ENCODE measurements at regions not wholly inside any gene's neighbourhood (a gene's known extent, or its start where the extent isn't known, plus 50 kb on each side); places are given as distances from the start of the nearest gene placed in this dataset.
A peak's percentile ranks its signal among the peaks of the same experiment; 100 is the strongest.

DNA sequence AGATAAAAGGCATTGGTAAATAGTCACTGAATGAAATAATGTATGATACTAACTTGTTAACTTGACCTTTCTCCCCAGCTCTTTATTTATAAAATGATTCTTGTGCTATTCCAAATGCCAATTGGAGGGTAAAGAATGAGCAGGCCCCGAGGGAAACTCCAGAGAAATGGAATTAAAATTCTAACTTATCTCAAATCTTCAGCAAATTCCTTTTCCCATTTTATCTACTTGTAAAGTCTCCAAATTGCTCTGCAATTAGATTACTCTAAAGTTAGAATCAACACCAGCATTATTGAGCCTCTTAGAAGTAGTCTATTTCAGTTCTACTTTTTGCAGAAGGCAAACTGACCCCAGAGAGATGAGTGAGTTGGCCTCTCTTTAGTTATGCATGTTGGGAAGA lies 165.9 kb upstream of the PREP start:
- no peak for DNase-seq

DNA sequence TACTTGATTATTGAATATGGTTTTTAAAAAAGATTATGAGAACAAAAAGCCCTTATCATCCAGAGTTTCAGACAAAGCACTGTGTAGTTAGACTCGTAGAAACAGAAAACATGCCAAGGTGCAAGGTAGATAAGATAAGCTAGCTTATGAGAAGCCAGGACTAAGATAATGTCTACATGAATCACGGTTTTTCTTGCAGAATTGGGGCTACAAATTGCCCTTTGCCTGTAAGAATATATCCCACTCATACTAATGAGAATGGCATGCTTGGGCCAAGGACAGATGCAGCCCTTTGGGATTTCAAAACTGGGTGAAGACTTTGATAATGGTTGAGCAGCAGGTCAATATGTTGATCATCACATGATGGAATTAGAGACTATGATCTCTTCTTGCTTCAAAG lies 165.3 kb upstream of the PREP start:
- no peak for DNase-seq

DNA sequence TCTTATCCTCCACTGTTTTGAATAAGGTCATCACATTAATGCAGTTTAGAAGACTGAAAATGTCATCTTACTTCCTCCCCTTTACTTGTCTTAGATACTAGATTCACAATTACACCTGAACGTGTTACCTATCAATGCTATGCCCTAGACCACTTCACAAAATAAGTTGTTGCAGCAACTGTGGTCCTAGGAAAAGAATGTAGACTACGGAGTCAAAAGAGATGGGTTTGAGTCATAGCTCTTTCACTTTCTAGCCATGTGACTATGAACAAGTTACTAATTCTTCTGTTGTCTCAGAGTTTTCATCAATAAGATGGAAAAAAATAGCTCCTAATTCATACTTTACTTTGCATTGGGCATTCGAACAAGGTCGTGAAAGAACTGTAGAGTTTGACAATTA lies 164.3 kb upstream of the PREP start:
- DNase-seq = no peak

DNA sequence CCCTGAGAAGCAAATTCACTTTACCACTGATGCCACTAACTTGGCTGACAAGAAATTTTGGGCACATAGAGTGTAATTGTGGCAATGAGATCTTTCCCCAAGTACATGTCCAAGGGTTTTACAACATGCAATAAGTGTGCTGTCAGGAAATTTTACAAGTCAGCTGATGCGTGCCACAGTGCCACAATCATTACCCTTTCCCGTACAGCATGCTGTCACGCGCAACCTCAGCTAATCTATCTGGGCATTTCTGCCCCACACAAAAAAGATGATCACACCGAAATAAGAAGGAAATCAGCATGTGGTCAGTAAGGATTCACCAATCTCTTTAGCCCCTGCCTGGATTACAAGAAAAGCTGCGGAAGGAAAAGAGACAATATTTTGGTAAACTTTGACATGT lies 163.6 kb upstream of the PREP start:
- DNase-seq = no peak

DNA sequence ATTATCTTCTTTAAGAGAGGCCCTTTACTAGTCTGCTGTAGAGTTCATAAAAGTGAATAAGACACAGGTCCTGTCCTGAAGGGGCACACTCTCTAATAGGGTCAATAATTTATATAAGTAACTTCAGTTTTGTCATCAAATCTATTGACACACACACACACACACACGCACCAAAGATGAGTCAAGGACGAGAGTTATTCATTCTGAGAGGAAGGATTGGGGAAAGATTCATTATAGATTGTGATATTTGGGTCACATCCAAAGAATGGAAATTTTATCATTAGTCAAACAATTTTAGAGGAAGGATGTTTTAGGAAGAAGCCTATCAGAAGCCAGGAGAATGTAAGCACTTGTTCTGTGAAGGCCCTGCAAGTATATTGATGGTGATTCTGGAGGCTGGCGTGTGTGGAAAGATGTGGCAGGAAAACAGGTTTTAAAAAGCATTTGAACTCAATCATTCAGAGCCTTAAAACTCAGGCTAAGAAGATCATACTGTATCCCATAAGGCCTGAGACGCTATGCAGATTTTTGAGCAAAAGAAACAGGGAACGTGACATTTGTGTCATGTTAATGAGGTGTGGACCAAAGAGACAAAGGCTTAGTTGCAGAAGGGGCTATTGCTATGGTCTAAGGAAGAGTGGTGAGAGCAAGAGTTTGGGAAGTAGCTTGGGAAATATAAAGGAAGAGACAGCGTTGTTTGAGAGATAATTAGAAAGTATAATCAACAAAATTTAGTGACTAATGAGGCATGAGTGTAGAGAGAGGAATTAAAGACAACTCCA lies 161.4 kb upstream of the PREP start:
- DNase-seq = no peak

DNA sequence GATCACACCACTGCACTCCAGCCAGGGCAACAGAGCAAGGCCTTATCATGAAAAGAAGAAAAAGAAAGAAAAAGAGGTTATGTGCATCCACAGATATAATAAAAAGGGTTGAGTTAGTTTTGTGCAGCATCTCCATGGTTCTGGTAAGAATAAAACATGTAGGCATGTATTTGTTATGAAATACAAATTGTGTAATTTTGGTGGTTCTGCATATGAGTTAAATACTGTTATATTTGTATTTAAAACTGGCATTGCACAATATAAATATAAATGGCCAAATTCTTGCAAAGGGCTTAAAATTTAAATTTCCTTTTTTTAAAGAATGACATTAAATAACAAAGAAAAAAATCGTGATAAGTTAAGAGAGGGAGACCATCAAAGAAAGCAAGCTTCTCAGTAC lies 159.1 kb upstream of the PREP start:
- peak in 2 of 4 experiments; percentile 47 to 54 for DNase-seq

DNA sequence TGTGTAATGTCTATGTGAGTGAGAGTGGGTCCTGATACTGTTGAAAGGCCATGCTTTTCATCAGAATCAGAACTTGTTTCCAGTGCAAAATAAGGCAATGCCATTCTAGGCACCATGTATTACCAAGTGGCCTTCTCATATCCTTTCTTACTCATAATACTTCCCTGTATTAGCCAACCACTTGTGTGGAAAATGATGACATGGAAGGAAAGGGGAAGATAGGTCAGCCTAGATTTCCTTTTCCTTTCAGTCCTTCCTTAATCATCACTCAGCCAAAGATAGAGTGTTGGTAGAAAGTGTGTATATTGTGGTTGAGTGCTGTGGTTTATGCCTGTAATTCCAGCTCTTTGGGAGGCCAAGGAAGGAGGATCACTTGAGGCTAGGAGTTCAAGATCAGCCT lies 158.6 kb upstream of the PREP start:
- DNase-seq = peak; percentile 18 to 70 (median 42)

DNA sequence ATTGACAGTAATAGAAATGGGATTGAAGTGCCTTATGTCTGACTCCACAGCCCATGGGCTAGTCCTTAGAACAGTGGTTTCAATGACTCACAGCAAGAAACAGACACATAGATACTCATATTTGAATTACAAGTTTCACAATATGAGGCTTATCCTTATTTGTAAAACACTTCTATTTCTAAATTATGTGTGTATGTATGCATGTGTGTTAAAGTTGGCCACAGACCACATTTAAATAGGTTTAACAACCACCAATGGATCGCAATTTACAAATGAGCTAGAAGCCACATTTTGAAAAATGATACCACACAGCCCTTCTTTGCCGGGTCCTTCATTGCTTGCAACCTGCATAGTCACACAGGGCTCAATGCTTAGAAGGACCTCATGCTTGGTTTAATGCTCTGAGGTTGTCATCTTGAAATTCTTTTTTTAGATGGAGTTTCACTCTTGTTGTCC lies 157.8 kb upstream of the PREP start:
- DNase-seq = no peak

DNA sequence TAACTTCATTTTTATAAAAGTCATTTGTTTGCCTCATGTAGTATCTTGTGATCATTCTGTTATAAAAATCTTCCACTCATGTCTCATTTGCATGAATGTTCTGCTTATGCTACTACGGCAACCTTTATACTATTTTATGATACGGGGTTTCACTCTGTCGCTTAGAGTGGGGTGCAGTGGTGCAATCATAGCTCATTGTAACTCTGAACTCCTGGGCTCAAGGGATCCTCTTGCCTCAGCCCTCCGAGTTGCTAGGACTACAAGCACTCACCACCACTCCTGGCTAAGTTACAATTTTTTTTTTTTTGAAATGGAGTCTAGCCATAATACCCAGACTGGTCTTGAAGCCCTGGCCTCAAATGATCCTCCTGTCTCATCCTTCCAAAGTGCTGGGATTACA lies 154.4 kb upstream of the PREP start:
- no peak for DNase-seq

DNA sequence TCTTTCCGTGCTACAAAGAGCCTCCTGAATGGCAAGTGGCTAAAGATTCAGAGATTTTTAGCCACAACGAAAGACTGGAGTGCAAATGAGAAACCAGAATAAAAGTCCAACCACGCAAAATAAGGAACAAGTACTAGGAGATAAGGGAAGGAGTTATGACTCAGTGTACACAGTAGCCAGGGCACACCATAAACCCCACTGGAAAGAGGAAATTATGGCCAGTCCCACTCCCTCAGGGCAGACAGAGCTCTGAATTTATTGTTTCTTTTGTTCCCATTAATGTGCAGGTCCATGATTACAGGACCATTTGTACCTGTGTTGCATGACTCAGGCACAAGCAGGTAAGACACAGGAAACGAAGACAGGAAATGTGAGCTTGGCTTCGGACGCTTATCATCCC lies 150.3 kb upstream of the PREP start:
- DNase-seq = peak; percentile 67 to 83 (median 78)

DNA sequence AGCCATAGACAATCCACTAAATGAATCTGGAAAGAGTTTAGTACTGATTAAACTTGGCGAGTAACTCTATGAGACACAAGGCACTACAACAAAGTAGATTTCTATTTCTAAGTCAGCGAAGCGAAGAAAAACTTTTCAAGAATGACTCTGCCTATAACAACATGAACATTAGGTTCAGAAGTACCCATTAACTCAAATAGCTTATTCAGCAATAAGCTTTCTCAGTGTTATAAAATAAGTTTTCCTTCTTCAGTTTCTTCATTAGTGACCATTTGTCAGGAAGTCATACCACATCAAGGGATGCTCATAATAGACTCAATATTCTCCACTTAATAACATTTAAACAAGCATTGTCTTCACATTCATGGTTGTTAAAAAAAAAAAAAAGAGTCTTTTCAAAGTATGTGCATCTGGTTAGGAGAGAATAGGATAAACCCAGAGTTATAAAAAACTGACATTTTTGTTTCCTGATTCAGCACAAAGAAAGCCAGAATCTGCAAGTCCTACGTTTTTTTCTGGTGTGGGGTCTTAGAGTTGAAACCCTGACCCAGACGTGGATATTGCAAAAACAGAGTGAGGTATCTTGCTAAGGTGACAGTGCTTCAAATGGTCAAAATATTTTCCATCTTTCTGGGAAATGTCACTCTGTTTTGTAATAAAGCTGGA lies 148.2 kb upstream of the PREP start:
- no peak for DNase-seq

DNA sequence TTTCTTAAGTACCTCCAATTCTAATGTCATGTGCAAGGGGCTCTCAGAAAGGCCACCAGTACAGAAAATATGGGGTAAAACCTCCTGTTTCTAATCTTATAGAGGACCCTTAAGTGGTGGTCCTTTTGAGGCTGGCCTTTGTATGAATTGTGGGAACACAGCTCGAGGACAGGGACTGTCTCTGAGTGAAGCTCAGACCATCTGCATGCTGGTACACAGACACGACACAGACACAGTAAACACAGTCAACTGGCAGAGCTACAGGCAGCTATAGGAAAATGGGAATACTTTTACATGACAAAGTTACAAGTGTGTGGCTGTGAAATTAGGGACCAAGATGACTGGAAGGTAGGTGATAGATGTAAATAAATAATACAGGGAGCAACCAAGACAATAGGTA lies 143.9 kb upstream of the PREP start:
- DNase-seq = no peak

DNA sequence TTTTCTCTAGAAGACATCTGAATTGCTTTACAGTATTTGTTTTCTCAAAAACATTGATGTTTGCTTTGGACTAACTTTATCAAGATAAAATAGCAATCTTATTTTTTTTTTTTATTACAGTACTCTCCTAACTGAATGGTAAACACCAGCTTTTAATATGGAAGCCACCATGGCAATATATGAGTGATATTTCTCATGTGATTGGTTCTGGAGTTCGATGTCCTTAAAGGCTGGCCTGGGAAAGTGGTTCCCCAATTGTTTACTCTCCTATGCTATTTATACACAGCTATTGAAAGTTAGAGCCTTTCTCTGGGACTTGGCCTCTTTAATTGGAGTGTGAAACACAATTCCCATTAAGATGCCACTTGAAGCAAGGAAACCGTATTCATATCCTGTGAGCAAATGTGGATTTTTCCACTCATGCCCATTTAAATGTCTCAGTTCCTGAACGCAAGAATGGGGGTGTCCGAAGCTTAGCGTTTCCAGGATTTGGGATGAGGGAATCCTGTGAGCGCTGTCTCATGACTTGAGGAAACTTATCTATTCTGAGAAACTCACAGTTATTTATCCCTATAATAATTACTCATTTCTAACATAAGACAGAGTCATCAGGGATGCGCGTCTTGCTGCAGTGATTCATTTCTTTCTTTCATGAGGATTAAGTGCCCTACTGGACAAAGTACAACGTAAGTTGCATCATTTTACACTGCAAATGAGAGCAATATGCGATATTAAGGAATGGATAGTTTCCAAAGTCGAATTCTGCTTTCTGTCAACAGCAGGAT lies 143.3 kb upstream of the PREP start:
- DNase-seq = no peak

DNA sequence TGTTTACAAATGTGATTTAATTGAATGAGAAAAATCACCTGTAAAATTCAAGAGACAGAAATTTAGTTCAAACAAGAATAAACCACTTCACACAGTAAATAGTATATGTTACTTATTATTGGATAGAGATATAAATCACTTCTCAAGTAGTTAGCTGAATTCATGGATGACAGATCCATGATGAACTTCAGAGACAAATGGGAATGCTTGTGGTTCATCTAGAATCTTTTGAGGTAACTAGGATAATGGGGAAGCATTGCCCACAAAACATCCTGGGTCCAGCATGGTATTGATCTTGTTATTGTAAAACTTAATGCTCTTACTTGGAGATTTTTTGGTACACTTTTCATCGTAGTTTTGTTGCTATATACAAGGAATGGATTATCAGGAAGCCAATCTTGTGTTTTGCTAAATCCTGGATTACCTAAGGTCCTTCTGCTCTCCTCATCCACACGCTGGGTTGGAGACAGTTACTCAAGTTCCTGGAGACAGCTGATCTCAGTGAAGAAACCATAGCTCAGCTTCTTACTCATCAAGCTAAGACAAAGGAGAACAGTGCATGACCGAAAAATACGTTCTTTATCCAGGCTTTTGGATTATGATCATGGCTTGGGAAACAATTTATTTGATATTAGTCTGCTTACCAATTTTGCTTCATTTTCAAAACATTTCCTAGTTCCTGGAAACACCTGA lies 142.5 kb upstream of the PREP start:
- peak in 3 of 4 experiments; percentile 14 to 50 (median 41) for DNase-seq

DNA sequence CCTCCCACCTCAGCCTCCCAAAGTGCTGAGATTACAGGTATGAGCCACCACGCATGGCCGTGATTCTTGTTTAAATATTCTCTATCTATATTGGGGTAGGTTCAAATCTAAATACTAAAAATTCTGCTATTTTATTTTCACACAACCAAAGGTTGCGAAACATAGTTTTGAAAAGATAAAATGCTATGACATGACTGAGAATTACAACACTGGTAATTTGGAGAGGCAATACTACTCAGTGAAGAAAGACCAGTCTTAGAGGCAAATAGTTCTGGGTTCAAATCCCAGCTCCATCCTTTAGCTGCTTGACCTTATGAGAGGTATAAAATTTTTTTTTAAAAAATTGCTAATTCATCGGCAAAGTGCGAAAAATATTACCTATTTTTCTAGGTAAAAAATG lies 137.0 kb upstream of the PREP start:
- no peak for DNase-seq

DNA sequence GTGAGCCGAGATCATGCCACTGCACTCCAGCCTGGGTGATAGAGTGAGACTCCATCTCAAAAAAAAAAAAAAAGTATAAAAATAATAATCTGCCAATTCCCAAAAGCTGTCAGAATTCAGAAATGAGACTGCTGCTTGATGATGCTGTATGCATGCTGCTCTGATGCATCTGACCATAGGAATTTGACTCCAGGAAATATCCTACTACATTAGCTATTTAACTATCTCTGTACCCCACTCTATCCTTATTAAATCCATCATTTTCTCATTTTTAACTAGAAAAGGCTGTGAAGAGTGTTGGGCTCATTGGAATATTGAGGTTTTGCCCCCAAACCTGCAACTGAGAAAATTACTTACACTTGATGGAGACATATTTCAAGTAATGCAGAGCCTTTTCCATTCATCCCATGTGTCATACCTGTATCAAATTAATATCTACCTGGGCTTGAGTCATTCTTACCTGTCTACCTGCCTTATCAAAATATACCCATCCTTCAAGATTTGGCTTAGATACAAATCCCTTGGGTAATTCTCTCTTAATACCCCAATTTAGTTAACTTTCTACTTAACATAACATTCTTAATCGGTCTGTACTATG lies 135.2 kb upstream of the PREP start:
- DNase-seq = no peak

DNA sequence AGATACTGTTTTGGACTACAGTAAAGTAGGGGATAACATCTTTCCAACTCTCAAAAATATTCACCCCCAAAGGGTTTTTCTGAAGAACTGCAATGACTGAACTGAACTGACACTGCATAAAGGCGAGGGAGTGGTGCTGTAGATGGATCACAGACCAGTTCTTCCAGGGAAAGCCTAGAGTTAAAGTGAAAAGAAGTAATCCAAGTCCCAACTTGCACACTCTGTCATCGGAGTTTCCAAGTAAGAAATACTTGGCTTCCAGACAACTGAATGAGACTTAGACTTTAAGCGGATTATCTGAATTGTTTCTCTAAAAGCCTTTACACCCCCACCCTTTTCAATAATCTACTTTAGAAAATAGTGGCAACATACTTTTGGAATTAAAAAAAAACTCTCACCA lies 134.1 kb upstream of the PREP start:
- no peak for DNase-seq

DNA sequence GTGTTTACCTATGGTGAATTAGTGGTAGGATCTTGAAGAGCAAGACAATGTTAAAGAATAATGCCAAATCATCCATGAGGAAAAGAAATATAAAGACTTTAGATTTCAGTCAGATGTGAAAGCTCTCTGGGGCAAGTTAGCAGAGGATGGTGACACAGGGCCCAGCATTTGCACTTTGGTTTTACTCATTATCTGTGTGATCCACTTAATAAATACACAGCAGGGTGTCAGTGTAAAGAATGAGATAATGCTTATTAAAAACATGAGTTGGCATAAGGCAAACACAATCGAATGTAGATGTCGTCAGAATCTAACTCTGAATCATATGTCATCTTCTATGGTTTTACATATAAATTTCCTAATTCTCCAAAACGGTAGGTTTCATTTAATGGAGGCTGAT lies 130.4 kb upstream of the PREP start:
- DNase-seq = no peak

DNA sequence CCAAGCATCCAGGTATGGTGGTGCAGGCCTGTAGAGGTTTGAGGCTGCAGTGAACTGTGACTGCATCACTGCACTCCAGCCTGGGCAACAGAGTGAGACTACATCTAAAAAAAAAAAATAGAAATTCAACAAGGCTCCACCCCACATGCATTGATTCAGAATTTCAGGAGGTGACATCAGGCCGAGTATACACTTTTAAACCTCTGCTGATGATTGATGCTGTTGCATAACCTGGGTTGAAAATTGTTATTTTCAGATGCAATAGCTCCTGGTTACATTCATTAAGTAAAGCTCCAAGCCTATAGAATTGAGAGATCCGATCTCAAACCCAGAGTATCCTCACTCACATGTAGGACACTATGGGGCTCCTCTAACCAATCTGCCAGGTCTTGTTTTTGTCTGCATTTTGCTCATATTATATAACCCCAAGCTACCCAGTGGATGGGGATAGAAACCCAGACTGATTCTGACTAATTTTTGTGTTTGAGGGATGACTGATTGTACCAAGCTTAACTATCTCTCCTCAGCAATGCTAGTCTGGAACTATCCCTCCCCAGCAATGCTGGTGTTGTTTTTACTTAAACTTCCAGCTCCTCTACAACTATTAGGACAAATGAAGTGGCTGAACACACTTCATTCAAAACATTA lies 123.5 kb upstream of the PREP start:
- DNase-seq = no peak

DNA sequence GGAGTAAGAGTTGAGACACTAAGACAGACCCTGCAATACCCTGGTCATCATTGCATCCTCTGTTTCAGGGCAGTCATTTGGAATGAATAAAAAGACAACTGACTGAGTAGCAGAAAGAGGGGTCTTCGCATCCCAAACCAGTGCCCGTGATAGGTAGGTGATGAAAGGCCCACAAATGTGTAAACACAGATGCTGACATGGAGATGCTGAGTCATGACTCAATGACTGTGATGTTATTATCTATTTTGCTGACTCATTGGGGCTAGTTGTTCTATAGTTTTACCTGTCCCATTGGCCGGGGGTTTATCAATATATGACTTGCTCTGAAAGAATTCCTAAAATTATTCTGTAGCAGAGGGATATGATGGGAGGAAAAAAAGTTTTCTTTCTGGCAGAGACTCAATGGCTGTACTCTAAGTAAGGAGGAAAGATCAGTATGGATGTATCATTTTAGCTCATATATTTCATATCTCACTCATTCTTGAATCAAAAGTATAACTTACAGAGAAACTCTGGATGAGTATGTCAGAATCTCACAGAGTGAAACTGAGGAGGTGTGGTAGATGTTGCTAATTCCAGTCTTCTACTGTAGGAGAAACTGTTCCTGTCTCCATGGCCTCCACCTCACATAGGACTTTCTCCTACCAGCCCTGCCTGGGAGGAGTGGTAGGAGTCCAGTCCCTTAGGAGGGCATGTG lies 119.9 kb upstream of the PREP start:
- no peak for DNase-seq

DNA sequence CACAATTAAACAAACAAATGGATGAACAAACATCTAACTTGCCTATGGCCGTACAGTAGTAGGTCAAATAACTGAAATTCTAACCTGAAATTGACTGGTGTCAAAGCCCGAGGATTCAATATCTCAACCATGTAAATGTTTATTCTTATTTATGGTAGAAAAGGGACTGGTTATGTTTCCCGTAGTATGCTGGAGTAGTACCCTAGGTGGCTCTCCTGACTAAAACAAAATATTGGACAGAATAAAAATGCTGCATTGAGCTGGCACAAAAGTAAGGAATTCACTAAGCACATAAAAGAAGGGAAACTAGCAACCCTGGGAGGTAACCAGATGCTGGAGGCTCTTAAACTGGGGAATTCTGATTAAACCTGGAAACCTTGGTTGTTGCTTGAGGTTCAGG lies 117.1 kb upstream of the PREP start:
- DNase-seq = no peak

All from suppressor macrophage (primary cell).